ENCODE measurements at regions not wholly inside any gene's neighbourhood (a gene's known extent, or its start where the extent isn't known, plus 50 kb on each side); places are given as distances from the start of the nearest gene placed in this dataset.

DNA sequence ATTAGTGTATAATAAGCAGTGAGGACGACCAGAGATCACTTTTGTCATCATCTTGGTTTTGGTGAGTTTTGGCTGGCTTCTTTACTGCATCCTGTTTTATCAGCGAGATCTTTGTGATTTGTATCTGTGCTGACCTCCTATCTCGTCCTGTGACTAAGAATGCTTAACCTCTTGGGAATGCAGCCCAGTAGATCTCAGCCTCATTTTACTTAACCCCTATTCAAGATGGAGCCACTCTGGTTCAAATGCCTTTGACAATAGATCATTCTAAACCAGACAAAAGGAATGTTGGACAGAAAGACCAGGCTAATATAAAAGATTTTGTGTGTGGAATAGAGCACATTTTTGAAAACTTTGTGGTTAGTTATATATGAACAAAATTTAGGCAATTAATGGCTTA lies 618.5 kb upstream of the BCHE start:
- no peak for TF ChIP-seq EZH2phosphoT487 (IDR thresholded peaks at IDR 0.05; ENCODE audit: insufficient read depth, low read depth)
- TF ChIP-seq EZH2 (IDR thresholded peaks at IDR 0.05; ENCODE audit: insufficient read depth, poor library complexity, severe bottlenecking) = no peak
